Adipocyte (in vitro differentiated cells): ENCODE measurements at regions not wholly inside any gene's neighbourhood (a gene's known extent, or its start where the extent isn't known, plus 50 kb on each side); places are given as distances from the start of the nearest gene placed in this dataset.

Experiments
- DNase-seq: peaks from one replicate; pipeline ENCODE4 v3.0.0-alpha.2; 2015; ENCODE audit warnings: low read depth
- H3K27me3 ChIP-seq: replicated peaks from 2 replicates; pipeline ENCODE4 v1.7.0; 2013; ENCODE audit warnings: mild to moderate bottlenecking, low read length, moderate library complexity; ENCODE audit not compliant: control insufficient read depth, insufficient read depth
- H3K36me3 ChIP-seq: 2 replicates; pipeline ENCODE4 v1.7.0; 2013; ENCODE audit warnings: low read length, mild to moderate bottlenecking, moderate library complexity; ENCODE audit not compliant: control insufficient read depth, insufficient read depth, severe bottlenecking
- H3K4me1 ChIP-seq: 2 replicates; pipeline ENCODE4 v1.7.0; 2013; ENCODE audit warnings: mild to moderate bottlenecking, low read length, moderate library complexity; ENCODE audit not compliant: control insufficient read depth, insufficient read depth
- H3K4me3 ChIP-seq: 2 replicates; pipeline ENCODE4 v1.7.0; 2013; ENCODE audit warnings: mild to moderate bottlenecking, low read length, moderate library complexity
- H3K9ac ChIP-seq: 2 replicates; pipeline ENCODE4 v1.7.0; 2013; ENCODE audit warnings: mild to moderate bottlenecking, low read length, moderate library complexity
- H3K9me3 ChIP-seq: 2 replicates; pipeline ENCODE4 v1.7.0; 2013; ENCODE audit warnings: mild to moderate bottlenecking, low read length, moderate library complexity; ENCODE audit not compliant: control insufficient read depth

DNA sequence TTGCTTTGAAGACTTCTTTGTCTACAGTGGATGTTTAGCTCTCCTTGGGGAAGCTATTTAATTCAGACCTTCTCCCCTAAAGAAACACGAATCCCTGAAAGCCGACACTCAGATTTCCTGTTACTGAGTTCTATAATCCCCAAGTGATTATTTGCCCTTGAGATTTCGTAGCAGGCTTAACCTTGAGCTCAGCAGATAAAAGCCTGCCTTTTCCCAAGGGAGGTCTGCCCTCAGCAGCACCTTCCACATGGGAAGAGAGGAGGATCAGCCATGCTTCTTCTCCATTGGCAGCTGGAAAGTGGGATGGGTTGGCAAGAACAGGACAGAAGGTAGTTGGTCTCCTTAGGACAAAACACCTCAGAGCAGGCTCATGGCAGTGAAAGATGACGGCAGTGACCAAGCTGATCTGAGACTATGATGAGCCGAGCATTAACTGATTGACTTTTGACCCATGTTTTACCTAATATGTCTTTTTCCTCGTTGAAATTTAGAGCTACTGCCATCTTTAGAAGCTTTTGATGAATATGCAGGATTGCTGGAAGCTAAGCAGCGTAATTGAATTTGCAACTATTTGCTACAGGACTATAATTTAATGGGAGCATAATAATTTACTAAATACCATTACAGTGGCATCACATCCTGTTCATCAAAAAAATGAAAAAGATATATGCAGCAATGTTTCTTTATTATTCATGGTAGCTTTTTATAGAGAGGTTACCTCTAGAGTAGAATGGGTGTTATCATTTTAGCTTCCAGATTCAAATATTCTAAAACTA, 511.1 kb upstream of the ID2 start:
- Histone ChIP-seq H3K4me3 (no peak overlapping the region), H3K9ac (no peak overlapping the region), H3K9me3 (no peaks in the 10 kb centered on the region), H3K4me1 (peaks cover 15% of the 10 kb centered on the region), H3K27me3 (no peaks in the 10 kb centered on the region), H3K36me3 (no peaks in the 10 kb centered on the region)
- no peak for DNase-seq

DNA sequence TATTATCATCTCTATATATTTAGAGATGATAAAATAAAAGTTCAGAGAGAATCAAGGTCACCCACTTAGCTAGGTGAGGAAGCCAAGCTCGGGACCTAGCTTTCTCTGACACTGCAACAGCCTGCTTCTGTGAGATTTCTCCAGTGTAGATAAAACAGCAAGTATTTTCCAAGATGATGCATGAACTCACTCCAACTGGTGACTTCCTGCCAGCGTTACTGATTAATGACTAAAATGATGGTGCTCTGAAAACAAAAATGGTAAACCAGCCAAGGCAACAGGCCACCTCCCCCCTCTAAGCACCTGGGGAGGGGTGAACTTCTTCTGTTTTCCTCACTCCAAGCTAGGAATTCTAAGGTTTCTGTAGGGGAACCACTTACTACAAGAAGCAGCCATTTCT, 510.2 kb upstream of the ID2 start:
- Histone ChIP-seq H3K9me3 (no peaks in the 10 kb centered on the region), H3K9ac (no peak overlapping the region), H3K36me3 (no peaks in the 10 kb centered on the region), H3K27me3 (no peaks in the 10 kb centered on the region), H3K4me1 (peaks cover 15% of the 10 kb centered on the region), H3K4me3 (no peak overlapping the region)
- DNase-seq: no peak

DNA sequence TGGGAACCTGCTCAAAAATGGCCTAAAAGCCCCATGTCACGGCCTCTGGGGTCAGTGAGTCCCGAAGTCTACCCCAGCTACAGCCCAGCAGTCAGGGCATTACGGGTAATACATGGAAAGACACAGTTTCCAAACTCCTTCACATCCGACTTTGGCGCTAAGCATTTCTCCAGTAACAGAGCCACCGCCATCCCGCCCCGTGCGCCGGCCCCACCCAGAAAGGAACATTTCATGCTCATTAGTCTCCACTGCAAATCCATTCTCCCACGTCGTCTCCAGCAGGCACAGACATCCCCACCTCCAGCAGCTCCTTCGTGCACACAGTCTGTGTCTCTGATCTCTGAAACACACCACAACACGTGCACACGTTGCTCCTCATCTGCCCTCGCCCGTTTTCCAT, 509.2 kb upstream of the ID2 start:
- no peaks in the 10 kb centered on the region for H3K9me3 ChIP-seq
- H3K4me3 ChIP-seq: no peak overlapping the region
- H3K36me3 ChIP-seq: no peaks in the 10 kb centered on the region
- peaks cover 15% of the 10 kb centered on the region for H3K4me1 ChIP-seq
- no peak overlapping the region for H3K9ac ChIP-seq
- no peak for DNase-seq
- H3K27me3 ChIP-seq: no peaks in the 10 kb centered on the region

DNA sequence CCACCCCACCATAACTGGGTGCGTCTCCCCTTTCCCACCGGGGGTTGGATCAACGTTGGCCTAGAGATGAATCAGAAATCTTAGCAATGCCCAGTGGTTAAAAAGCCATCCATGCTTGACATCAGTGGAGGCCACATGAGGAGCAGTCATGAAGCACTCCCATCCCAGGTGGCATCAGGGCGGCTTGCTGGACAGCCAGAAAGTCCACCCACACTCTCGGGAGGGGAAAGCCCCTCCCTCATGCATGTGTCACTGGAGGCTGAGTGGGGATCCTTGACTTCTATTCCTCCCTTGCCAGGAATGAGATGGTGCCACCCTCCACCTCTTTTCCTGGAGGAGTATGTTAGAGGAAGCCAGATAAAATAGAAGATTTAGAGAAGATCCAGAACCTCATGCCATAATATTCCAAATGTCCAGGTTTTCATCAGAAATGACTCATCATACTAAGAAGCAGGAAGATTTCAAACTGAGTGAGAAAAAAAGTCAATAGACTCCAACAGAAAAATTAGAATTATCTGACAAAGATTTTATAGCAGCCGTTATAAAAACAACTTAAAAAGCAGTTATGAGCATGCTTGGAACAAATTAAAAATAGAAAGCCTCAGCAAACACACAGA, 507.1 kb upstream of the ID2 start:
- H3K9ac ChIP-seq: no peak overlapping the region
- H3K27me3 ChIP-seq: no peaks in the 10 kb centered on the region
- DNase-seq: no peak
- H3K9me3 ChIP-seq: no peaks in the 10 kb centered on the region
- no peak overlapping the region for H3K4me3 ChIP-seq
- no peaks in the 10 kb centered on the region for H3K36me3 ChIP-seq
- H3K4me1 ChIP-seq: peaks cover 9% of the 10 kb centered on the region

DNA sequence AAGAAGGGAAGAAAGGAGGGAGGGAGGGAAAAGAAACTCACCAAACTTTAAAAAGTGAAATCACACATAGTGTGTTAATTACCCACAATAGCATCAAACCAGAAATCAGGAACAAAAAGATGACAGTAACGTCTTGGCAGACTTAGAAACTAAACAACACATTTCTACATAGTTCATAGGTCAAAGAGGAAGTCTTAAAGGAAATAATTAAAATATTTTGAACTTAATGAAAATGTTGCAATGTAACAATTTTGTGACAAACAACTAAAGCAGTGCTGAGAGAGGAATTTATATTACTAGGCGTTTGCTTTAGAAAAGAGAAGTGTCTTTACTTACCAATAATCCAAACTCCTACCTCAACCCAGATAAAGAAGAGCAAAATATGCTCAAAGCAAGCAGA, 505.0 kb upstream of the ID2 start:
- DNase-seq: no peak
- H3K36me3 ChIP-seq: no peaks in the 10 kb centered on the region
- no peak overlapping the region for H3K9ac ChIP-seq

DNA sequence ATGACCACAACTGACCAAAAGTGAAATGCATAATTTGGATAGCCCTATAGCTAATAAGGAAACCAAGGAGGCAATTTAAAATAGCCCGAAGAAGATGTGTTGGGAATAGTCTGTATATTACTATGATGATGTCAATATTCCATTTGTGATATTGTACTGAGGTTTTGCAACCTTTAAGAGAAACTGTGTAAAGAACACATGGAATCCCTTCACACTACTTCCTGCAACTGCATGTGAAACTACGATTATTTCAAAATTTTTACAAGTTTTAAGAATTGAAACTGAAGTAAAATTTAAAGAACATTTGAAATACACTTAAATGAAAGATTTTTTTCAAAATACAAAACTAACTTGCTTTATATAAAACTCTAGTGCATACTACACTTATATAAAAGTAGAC, 504.3 kb upstream of the ID2 start:
- no peak overlapping the region for H3K9ac ChIP-seq
- no peak for DNase-seq
- H3K4me1 ChIP-seq: peaks cover 6% of the 10 kb centered on the region
- H3K36me3 ChIP-seq: no peaks in the 10 kb centered on the region
- H3K9me3 ChIP-seq: no peaks in the 10 kb centered on the region
- H3K27me3 ChIP-seq: no peaks in the 10 kb centered on the region
- H3K4me3 ChIP-seq: no peak overlapping the region

More for the DNA sequence above, 505.0 kb upstream of the ID2 start:
- Histone ChIP-seq H3K9me3 (no peaks in the 10 kb centered on the region), H3K4me3 (no peak overlapping the region), H3K27me3 (no peaks in the 10 kb centered on the region), H3K4me1 (peaks cover 6% of the 10 kb centered on the region)

DNA sequence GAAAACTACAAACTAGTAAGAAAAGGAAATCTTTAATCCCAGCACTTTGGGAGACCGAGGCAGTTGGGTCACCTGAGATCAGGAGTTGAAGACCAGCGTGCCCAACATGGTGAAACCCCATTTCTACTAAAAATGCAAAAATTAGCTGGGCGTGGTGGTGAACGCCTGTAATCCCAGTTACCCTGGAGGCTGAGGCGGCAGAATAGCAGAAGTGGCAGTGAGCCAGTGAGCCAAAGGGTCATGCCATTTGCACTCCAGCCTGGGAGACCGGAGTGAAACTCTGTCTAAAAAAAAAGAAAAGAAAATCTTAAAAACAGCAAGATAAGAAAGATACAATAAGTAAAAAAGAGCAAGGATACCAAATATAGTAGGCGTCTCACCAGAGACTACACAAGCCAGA, 502.9 kb upstream of the ID2 start:
- DNase-seq: no peak
- Histone ChIP-seq H3K36me3 (no peaks in the 10 kb centered on the region), H3K4me3 (no peak overlapping the region), H3K4me1 (peaks cover 6% of the 10 kb centered on the region), H3K27me3 (no peaks in the 10 kb centered on the region), H3K9ac (no peak overlapping the region), H3K9me3 (no peaks in the 10 kb centered on the region)

DNA sequence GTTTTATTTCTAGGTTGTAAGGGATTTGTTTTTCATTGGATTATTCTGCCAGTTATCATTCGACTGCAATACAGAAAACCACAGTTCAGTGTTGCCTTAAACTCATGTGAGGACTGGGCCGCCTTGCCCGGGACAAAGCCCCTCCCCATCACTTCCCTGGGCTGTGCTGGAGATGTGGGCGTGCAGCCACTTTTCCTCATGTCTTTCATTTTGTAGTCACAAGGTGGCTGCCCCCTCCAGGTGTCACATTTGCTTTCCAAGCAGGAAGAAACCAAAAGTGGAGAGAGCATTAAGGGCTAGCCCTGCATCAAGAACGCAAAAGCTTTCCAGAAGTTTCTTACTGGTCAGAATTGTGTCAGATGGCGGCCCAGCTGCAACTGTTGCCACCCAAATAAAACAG, 492.5 kb upstream of the ID2 start:
- H3K4me1 ChIP-seq: no peaks in the 10 kb centered on the region
- no peak for DNase-seq

DNA sequence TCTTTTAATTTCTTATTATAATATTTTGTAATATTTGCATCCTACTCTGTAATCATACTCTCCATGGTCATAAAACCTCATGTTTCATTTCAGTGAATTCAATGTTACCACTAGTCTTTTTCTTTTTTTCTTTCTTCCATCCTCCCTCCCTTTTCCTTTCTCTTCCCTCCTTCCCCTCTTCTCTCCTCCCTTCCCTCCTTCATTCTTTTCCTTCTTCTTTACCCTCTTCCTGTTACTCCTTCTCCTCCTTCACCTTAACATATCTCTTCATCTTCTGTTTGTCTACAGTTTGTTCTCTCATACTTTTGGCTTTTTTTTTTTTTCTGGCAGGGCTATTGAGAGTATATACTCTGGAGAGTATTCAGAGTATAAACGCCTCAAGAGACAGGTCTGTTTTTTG, 491.6 kb upstream of the ID2 start:
- no peaks in the 10 kb centered on the region for H3K36me3 ChIP-seq
- no peaks in the 10 kb centered on the region for H3K4me1 ChIP-seq
- peaks cover 3% of the 10 kb centered on the region for H3K9me3 ChIP-seq
- no peak overlapping the region for H3K9ac ChIP-seq
- no peaks in the 10 kb centered on the region for H3K27me3 ChIP-seq
- DNase-seq: no peak
- no peak overlapping the region for H3K4me3 ChIP-seq

More for the DNA sequence above, 492.5 kb upstream of the ID2 start:
- Histone ChIP-seq H3K27me3 (no peaks in the 10 kb centered on the region), H3K4me3 (no peak overlapping the region), H3K9me3 (peaks cover 3% of the 10 kb centered on the region), H3K36me3 (no peaks in the 10 kb centered on the region), H3K9ac (no peak overlapping the region)

DNA sequence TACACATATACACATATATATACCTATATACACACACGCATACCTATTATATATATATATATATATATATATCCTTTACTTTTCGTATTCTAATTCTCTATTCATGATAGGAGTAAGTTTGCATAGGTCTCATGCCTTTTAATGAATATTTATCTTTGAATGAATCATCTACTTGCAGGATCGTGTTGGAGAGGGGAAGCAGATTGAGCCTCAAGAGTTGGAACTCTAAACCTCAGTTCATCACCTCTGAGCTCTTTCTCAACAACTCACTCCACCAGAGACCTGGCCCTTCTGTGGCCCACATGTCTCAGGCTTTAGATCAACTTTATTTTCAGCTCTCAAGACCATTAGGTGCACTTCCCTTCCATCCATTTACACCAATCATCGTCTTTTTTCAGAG, 490.4 kb upstream of the ID2 start:
- DNase-seq: no peak
- Histone ChIP-seq H3K9ac (no peak overlapping the region), H3K9me3 (no peaks in the 10 kb centered on the region), H3K27me3 (no peaks in the 10 kb centered on the region), H3K4me3 (no peak overlapping the region), H3K4me1 (no peaks in the 10 kb centered on the region), H3K36me3 (no peaks in the 10 kb centered on the region)

DNA sequence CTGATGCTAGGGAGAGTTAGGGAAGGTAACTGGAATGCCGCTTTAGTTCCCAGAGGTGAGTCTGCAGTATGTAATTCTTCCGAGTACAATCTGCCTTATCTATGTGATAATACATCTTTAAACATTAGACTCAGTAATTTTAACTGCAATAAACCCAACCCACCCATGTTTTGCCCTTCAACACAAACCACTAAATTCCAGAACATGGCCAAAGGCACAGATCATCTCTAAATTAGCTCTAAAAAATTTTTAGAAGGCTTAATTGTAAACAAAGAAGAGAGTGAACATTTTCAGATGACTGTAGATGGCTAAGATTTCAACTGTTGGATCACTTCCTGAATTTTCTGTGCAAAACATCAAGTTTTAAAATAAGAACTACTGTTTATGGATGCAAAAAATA, 488.7 kb upstream of the ID2 start:
- no peak overlapping the region for H3K4me3 ChIP-seq
- no peak overlapping the region for H3K9ac ChIP-seq
- H3K36me3 ChIP-seq: no peaks in the 10 kb centered on the region
- H3K27me3 ChIP-seq: no peaks in the 10 kb centered on the region
- H3K4me1 ChIP-seq: peaks cover 3% of the 10 kb centered on the region
- DNase-seq: peak; percentile 47
- no peaks in the 10 kb centered on the region for H3K9me3 ChIP-seq
